SK-N-SH (cell line): ENCODE measurements at regions not wholly inside any gene's neighbourhood (a gene's known extent, or its start where the extent isn't known, plus 50 kb on each side); places are given as distances from the start of the nearest gene placed in this dataset.

ENCODE experiments used
- CTCF ChIA-PET: fragments of 300-600, 350-600 bp; formaldehyde crosslinking; extraction: SDS; loops from one replicate; lab custom pipeline; 2021; lab: Yijun Ruan, JAX
- POLR2A ChIA-PET: fragments of 350-600 bp; sonication (Branson Sonifier 250); formaldehyde crosslinking; extraction: SDS; loops from one replicate; lab custom pipeline; 2020; ENCODE audit warnings: antibody characterized with exemption, inconsistent platforms; lab: Yijun Ruan, JAX
- DNase-seq: peaks from one replicate; pipeline ENCODE4 v3.0.0; 2012
- H2AFZ ChIP-seq: fragments of 200-600 bp; sonication (generic); 2 replicates; pipeline ENCODE4 v1.8.1; 2016; ENCODE audit warnings: antibody characterized with exemption, mild to moderate bottlenecking, low read depth
- H3F3A ChIP-seq: fragments of 200-600 bp; sonication (generic); replicated peaks from 2 replicates; pipeline ENCODE3; 2016; ENCODE audit warnings: antibody characterized with exemption, mild to moderate bottlenecking; ENCODE audit not compliant: insufficient read depth
- H3K27ac ChIP-seq, 2 experiments: fragments of 200-500 bp in 1 of 2; fragments of 200-600 bp in 1 of 2; sonication (Bioruptor generic) in 1 of 2; sonication (generic), shearing (Covaris generic) in 1 of 2; 2 replicates each; pipeline versions ENCODE4 v1.5.1 to v1.6.1; 2014 to 2016; ENCODE audit warnings: low read depth in 2 of 2, inconsistent platforms in 1 of 2, low read length in 1 of 2, mild to moderate bottlenecking in 1 of 2, mixed read lengths in 1 of 2
- H3K27me3 ChIP-seq: fragments of 200-600 bp; sonication (generic), shearing (Covaris generic); 2 replicates; pipeline ENCODE4 v1.6.1; 2016; ENCODE audit warnings: mixed run types; ENCODE audit not compliant: insufficient read depth
- H3K36me3 ChIP-seq, 2 experiments: fragments of 200-500 bp in 1 of 2; fragments of 200-600 bp in 1 of 2; sonication (Bioruptor generic) in 1 of 2; sonication (generic) in 1 of 2; replicated peaks in 1 of 2; 2 replicates each; pipeline versions ENCODE3 to v1.5.1; 2014 to 2016; ENCODE audit warnings: low read length in 1 of 2, mild to moderate bottlenecking in 1 of 2; ENCODE audit not compliant: insufficient read depth in 2 of 2, control insufficient read depth in 1 of 2
- H3K4me1 ChIP-seq, 2 experiments: fragments of 200-500 bp in 1 of 2; fragments of 200-600 bp in 1 of 2; sonication (Bioruptor generic) in 1 of 2; sonication (generic), shearing (Covaris generic) in 1 of 2; 2 replicates each; pipeline versions ENCODE4 v1.5.1 to v1.6.1; 2014 to 2016; ENCODE audit warnings: low read depth in 1 of 2, low read length in 1 of 2, mixed run types in 1 of 2; ENCODE audit not compliant: insufficient read depth in 2 of 2, control insufficient read depth in 1 of 2
- H3K4me2 ChIP-seq: fragments of 200-600 bp; sonication (generic), shearing (Covaris generic); 2 replicates; pipeline ENCODE4 v1.6.1; 2017; ENCODE audit warnings: mixed run types
- H3K4me3 ChIP-seq, 2 experiments: fragments of 200-500 bp in 1 of 2; fragments of 200-600 bp in 1 of 2; sonication (Bioruptor generic) in 1 of 2; sonication (generic), shearing (Covaris generic) in 1 of 2; 2 replicates each; pipeline versions ENCODE4 v1.5.1 to v1.8.1; 2014 to 2016; ENCODE audit warnings: low read depth in 2 of 2, inconsistent platforms in 1 of 2, low read length in 1 of 2, mild to moderate bottlenecking in 1 of 2, mixed read lengths in 1 of 2, moderate library complexity in 1 of 2
- H3K79me2 ChIP-seq: fragments of 200-600 bp; sonication (generic); 2 replicates; pipeline ENCODE4 v1.8.1; 2017; ENCODE audit warnings: mild to moderate bottlenecking; ENCODE audit not compliant: insufficient read depth
- H3K9ac ChIP-seq: fragments of 200-600 bp; sonication (generic); 2 replicates; pipeline ENCODE4 v1.6.1; 2017; ENCODE audit warnings: mixed run types
- H3K9me2 ChIP-seq: fragments of 200-600 bp; sonication (generic); 2 replicates; pipeline ENCODE4 v1.6.1; 2017; ENCODE audit warnings: mixed run types
- H3K9me3 ChIP-seq: fragments of 200-600 bp; sonication (generic); 2 replicates; pipeline ENCODE4 v1.6.1; 2017; ENCODE audit warnings: mixed run types, mild to moderate bottlenecking, moderate library complexity
- H4K20me1 ChIP-seq: fragments of 200-600 bp; sonication (generic); 2 replicates; pipeline ENCODE4 v1.6.1; 2017; ENCODE audit warnings: mild to moderate bottlenecking, mixed run types; ENCODE audit not compliant: insufficient read depth
- EP300 ChIP-seq, 2 experiments: IDR thresholded peaks; 2 replicates each; pipeline versions ENCODE4 v1.4.0 to v1.6.1; 2012; ENCODE audit warnings: borderline replicate concordance in 1 of 2, low read depth in 1 of 2, low read length in 1 of 2
- EZH2phosphoT487 ChIP-seq: fragments of 200-600 bp; sonication (generic); IDR thresholded peaks from 2 replicates; pipeline ENCODE4 v1.6.1; 2017; ENCODE audit warnings: low read depth, mixed run types, mild to moderate bottlenecking, antibody characterized with exemption, moderate library complexity, borderline replicate concordance
- FOXJ3 ChIP-seq: sonication (generic); formaldehyde crosslinking; IDR thresholded peaks from 2 replicates; pipeline ENCODE4 v1.5.1; 2020; ENCODE audit warnings: mild to moderate bottlenecking, missing genetic modification reagents
- GATA2 ChIP-seq: sonication (generic); formaldehyde crosslinking; IDR thresholded peaks from 2 replicates; pipeline ENCODE4 v1.5.0; 2020; ENCODE audit warnings: mild to moderate bottlenecking, missing genetic modification reagents
- MAX ChIP-seq: IDR thresholded peaks from 2 replicates; pipeline ENCODE4 v1.4.0; 2012; ENCODE audit warnings: low read depth
- MEF2A ChIP-seq: IDR thresholded peaks from 2 replicates; pipeline ENCODE4 v1.4.0; 2012; ENCODE audit warnings: low read depth, borderline replicate concordance
- RAD21 ChIP-seq: IDR thresholded peaks from 2 replicates; pipeline ENCODE4 v1.6.1; 2012; ENCODE audit warnings: mild to moderate bottlenecking, low read length
- SMC3 ChIP-seq: IDR thresholded peaks from 2 replicates; pipeline ENCODE4 v1.6.1; 2012; ENCODE audit warnings: low read depth, low read length, improper control_type of control experiment
- TAF1 ChIP-seq: IDR thresholded peaks from 2 replicates; pipeline ENCODE4 v1.6.1; 2012; ENCODE audit warnings: low read depth, mild to moderate bottlenecking, low read length, moderate library complexity, borderline replicate concordance
- WGBS: methylation state at CpG from one replicate; pipeline ENCODE4 v1.1.6; 2017; ENCODE audit warnings: low lambda C conversion rate; 5-methylcytosine and 5-hydroxymethylcytosine counted together
- TF ChIP-seq, protein P1 (sequence below): IDR thresholded peaks from 2 replicates; pipeline ENCODE4 v1.6.1; 2012; ENCODE audit warnings: mild to moderate bottlenecking, low read depth, low read length, moderate library complexity

GRCh38 chr4:173747537-173748257 lies 217.7 kb upstream of the HAND2 start:
- WGBS: 66% methylated on average over 9 of the region's 9 CpGs
- 0 out of 2 replicates have a peak overlapping the region, but pooled peaks have one; percentile 17 for H2AFZ ChIP-seq
- H3K27me3 ChIP-seq: no peaks in the 10 kb centered on the region
- no peak overlapping the region for H3K9ac ChIP-seq
- ChIA-PET POLR2A (interaction anchor here (0.9 to 3.3 kb wide), 11 partner anchors 183 to 260 kb away, joined by 3 to 30 read pairs (median 9); partner anchors contain the start of gene HAND2), CTCF (interaction anchor here (0.6 to 3.3 kb wide), 27 partner anchors 11 to 327 kb away, joined by 3 to 27 read pairs (median 4); partner anchors contain the start of gene HAND2)
- no peaks in the 10 kb centered on the region for H4K20me1 ChIP-seq
- no peaks in the 10 kb centered on the region for H3F3A ChIP-seq
- no peak for DNase-seq
- peaks cover 0 to 31% of the 10 kb centered on the region in 2 experiments; a peak in 2 of 4 replicates for H3K4me1 ChIP-seq
- TF ChIP-seq MEF2A (no peak), GATA2 (CRISPR knock-in tag) (peak; percentile 39; the same call in 1 of the 2 replicates), EZH2phosphoT487 (no peak), FOXJ3 (CRISPR knock-in tag) (no peak)
- TF ChIP-seq, protein P1, sequence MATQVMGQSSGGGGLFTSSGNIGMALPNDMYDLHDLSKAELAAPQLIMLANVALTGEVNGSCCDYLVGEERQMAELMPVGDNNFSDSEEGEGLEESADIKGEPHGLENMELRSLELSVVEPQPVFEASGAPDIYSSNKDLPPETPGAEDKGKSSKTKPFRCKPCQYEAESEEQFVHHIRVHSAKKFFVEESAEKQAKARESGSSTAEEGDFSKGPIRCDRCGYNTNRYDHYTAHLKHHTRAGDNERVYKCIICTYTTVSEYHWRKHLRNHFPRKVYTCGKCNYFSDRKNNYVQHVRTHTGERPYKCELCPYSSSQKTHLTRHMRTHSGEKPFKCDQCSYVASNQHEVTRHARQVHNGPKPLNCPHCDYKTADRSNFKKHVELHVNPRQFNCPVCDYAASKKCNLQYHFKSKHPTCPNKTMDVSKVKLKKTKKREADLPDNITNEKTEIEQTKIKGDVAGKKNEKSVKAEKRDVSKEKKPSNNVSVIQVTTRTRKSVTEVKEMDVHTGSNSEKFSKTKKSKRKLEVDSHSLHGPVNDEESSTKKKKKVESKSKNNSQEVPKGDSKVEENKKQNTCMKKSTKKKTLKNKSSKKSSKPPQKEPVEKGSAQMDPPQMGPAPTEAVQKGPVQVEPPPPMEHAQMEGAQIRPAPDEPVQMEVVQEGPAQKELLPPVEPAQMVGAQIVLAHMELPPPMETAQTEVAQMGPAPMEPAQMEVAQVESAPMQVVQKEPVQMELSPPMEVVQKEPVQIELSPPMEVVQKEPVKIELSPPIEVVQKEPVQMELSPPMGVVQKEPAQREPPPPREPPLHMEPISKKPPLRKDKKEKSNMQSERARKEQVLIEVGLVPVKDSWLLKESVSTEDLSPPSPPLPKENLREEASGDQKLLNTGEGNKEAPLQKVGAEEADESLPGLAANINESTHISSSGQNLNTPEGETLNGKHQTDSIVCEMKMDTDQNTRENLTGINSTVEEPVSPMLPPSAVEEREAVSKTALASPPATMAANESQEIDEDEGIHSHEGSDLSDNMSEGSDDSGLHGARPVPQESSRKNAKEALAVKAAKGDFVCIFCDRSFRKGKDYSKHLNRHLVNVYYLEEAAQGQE: no peak
- H3K27ac ChIP-seq: peak overlapping the region in 1 of 2 experiments; percentile 96; a peak in 2 of 4 replicates
- H3K36me3 ChIP-seq: no peaks in the 10 kb centered on the region
- no peak overlapping the region for H3K4me3 ChIP-seq
- no peak overlapping the region for H3K4me2 ChIP-seq
- H3K79me2 ChIP-seq: no peaks in the 10 kb centered on the region
- no peaks in the 10 kb centered on the region for H3K9me2 ChIP-seq
- H3K9me3 ChIP-seq: no peaks in the 10 kb centered on the region

DNA sequence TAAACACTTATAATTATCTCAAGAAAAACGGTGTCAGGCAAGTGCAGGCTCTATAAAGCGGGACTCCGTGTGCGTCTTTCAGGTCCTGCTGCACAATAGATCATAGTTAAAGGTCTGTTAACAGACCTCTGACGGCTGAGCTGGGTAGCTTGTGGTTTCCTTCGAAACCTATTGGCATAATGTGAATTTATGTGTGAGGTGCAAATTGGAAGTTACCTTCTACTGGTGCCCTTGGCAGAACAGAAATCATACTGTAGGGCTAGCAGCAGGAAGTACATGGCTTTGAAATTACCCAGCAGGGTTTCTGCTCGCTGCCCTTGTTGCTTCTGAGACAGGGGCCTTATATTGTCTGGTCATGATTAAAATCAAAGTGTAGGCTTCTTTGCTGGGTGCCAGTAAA lies 216.4 kb upstream of the HAND2 start:
- no peak overlapping the region; the same call in 1 of the 2 replicates for H2AFZ ChIP-seq
- WGBS: 65% methylated on average over 7 of the region's 7 CpGs

More for the DNA sequence above, 216.4 kb upstream of the HAND2 start:
- Histone ChIP-seq H3K4me2 (no peak overlapping the region), H3K36me3 (no peaks in the 10 kb centered on the region), H3K9me2 (no peaks in the 10 kb centered on the region), H3K27me3 (no peaks in the 10 kb centered on the region), H3F3A (no peaks in the 10 kb centered on the region), H3K9ac (no peak overlapping the region), H3K27ac (peak overlapping the region in 1 of 2 experiments; percentile 96; a peak in 2 of 4 replicates), H3K4me3 (no peak overlapping the region; a peak in 1 of 4 replicates), H3K9me3 (no peaks in the 10 kb centered on the region), H4K20me1 (no peaks in the 10 kb centered on the region), H3K79me2 (no peaks in the 10 kb centered on the region), H3K4me1 (peaks cover 0 to 27% of the 10 kb centered on the region in 2 experiments; a peak in 2 of 4 replicates)
- no peak for TF ChIP-seq TAF1
- no peak for TF ChIP-seq SMC3
- peak in 1 of 2 experiments; percentile 59; a peak in 1 of 4 replicates for TF ChIP-seq EP300 (IDR thresholded peaks at IDR 0.05; ENCODE audit: borderline replicate concordance in 1 of 2, low read depth in 1 of 2, low read length in 1 of 2)
- peak; percentile 8; the same call in 1 of the 2 replicates for TF ChIP-seq RAD21
- TF ChIP-seq MAX: no peak
- TF ChIP-seq GATA2 (CRISPR knock-in tag): peak; percentile 34; the same call in 1 of the 2 replicates
- POLR2A ChIA-PET: interaction anchor here (1.4 to 3.3 kb wide), 7 partner anchors 184 to 229 kb away, joined by 4 to 30 read pairs (median 12); partner anchors contain the start of gene HAND2
- CTCF ChIA-PET: interaction anchor here (0.5 to 3.3 kb wide), 5 partner anchors 12 to 244 kb away, joined by 3 to 22 read pairs (median 3); no protein-coding TSS in a partner anchor
- DNase-seq: no peak
